ENCODE measurements at regions not wholly inside any gene's neighbourhood (a gene's known extent, or its start where the extent isn't known, plus 50 kb on each side); places are given as distances from the start of the nearest gene placed in this dataset.
"Not testable (repeated sequence)": the region's sequence is repeated elsewhere in the genome, so short reads cannot be mapped to it uniquely, and the experiment has no call there.

DNA sequence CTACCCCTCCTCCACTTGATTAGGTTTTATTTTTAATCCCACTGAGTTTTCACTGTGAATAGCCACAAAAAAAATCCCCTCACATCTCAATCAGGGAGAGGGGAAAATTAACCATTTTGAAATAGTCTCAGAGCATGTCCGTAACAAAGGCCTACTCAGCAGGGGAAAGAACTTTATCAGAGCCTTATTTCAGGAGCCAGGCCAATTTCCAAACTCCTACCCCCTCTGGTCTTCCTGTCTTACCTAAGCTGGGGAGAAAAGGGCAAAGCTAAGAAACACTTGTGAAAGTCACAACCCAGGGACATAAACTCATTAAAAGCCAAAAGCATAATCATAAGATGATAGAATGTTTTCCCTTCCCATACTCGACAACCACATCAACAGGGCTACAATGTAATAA, 260.3 kb upstream of the DIO3 start (continued):
- no peak for TF ChIP-seq SRSF1 (optimal IDR thresholded peaks at IDR 0.05; ENCODE audit: low read depth, low read length)
- no peak for TF ChIP-seq HOXA5 (CRISPR knock-in tag; IDR thresholded peaks at IDR 0.05)

DNA sequence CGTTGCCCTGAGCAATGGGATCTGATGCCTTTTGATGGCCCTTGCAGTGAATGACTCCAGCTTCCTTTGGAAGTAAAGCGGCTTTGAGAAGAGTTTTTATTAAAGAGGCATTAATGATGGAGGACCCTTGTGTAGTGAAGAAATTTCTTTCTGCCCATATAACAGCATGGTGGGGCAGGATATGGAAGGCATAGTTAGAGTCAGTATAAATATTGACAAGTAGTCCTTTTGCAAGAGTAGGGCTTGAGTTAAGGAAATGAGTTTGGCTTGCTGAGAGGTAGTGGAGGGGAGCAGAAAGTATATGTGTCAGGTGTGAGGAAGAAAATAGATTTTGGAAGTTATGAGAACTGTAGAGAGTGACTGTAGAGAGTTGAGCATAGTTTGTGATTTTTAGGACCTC, 254.1 kb upstream of the DIO3 start:
- CTCF ChIA-PET (ENCODE audit: low intra/inter-chr PET ratio, low total read pairs); ATAC-seq; H3K9me3 ChIP-seq (ENCODE audit: low read length); H3K36me3 ChIP-seq (replicated peaks in 1 of 2; ENCODE audit: control insufficient read depth in 1 of 2, insufficient read depth in 2 of 2, low read length in 2 of 2); H3K27me3 ChIP-seq (ENCODE audit: control insufficient read depth in 1 of 2, insufficient read depth in 2 of 2, low read length in 2 of 2); H3K79me2 ChIP-seq (ENCODE audit: insufficient read depth, low read length); H3K4me3 ChIP-seq (replicated peaks in 1 of 3; ENCODE audit: insufficient read depth in 1 of 3, low read depth in 2 of 3, low read length in 3 of 3); H3K4me1 ChIP-seq (ENCODE audit: insufficient read depth, low read length); H3K9ac ChIP-seq (ENCODE audit: insufficient read depth, low read depth, low read length); BruUV-seq (replicated peaks); H3K4me2 ChIP-seq (ENCODE audit: low read depth, low read length); FAIRE-seq; in situ Hi-C loops (cut with HindIII; ENCODE audit: extremely low pct_ligation_motif_present, low pct_unique_long_range_greater_than_20kb); H4K20me1 ChIP-seq (ENCODE audit: insufficient read depth, low read length); H2AFZ ChIP-seq (ENCODE audit: low read length); DNase-seq (ENCODE audit: low spot score); H3K27ac ChIP-seq (ENCODE audit: extremely low read length, insufficient read depth, low read length); intact Hi-C loops (cut with micrococcal nuclease; ENCODE audit: unreplicated experiment); POLR2A ChIA-PET: not testable (repeated sequence)
- 54% methylated on average over 2 of the region's 2 CpGs for WGBS (ENCODE audit: low lambda C conversion rate)

DNA sequence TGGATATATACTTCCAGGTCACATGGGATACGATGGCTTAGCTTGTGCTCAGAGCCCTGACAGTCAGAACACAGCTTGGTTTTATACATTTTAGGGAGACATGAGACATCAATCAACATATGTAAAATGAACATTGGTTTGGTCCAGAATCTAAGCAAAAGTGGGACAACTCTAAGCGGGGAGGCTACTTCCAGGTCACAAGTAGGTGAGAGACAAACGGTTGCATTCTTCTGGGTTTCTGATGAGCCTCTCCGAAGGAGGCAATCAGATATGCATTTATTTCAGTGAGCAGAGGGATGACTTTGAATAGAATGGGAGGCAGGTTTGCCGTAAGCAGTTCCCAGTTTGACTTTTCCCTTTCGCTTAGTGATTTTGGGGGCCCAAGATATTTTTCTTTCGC, 250.1 kb upstream of the DIO3 start:
- H3K4me2 ChIP-seq (ENCODE audit: low read depth, low read length); intact Hi-C loops (cut with micrococcal nuclease; ENCODE audit: unreplicated experiment); FAIRE-seq; H2AFZ ChIP-seq (ENCODE audit: low read length); in situ Hi-C loops (cut with HindIII; ENCODE audit: extremely low pct_ligation_motif_present, low pct_unique_long_range_greater_than_20kb); H3K36me3 ChIP-seq (replicated peaks in 1 of 2; ENCODE audit: control insufficient read depth in 1 of 2, insufficient read depth in 2 of 2, low read length in 2 of 2); H3K4me3 ChIP-seq (replicated peaks in 1 of 3; ENCODE audit: insufficient read depth in 1 of 3, low read depth in 2 of 3, low read length in 3 of 3); H4K20me1 ChIP-seq (ENCODE audit: insufficient read depth, low read length); H3K79me2 ChIP-seq (ENCODE audit: insufficient read depth, low read length); ATAC-seq; POLR2A ChIA-PET; BruUV-seq (replicated peaks); CTCF ChIA-PET (ENCODE audit: low intra/inter-chr PET ratio, low total read pairs); H3K27ac ChIP-seq (ENCODE audit: extremely low read length, insufficient read depth, low read length); H3K4me1 ChIP-seq (ENCODE audit: insufficient read depth, low read length); DNase-seq (ENCODE audit: low spot score); H3K27me3 ChIP-seq (ENCODE audit: control insufficient read depth in 1 of 2, insufficient read depth in 2 of 2, low read length in 2 of 2); H3K9ac ChIP-seq (ENCODE audit: insufficient read depth, low read depth, low read length): not testable (repeated sequence)
- 63% methylated on average over 7 of the region's 7 CpGs for WGBS (ENCODE audit: low lambda C conversion rate)
- peaks cover 16% of the 10 kb centered on the region for H3K9me3 ChIP-seq (ENCODE audit: low read length)
